K562 (cell line): ENCODE measurements at regions not wholly inside any gene's neighbourhood (a gene's known extent, or its start where the extent isn't known, plus 50 kb on each side); places are given as distances from the start of the nearest gene placed in this dataset.

Source experiments
- ATAC-seq: fragments of 200-7000 bp; cut with Tn5 transposase; 3 replicates; pipeline ENCODE4 v1.9.1; 2020; ENCODE audit warnings: moderate library complexity
- BruUV-seq: library from RNA; stranded (reverse); fragments of 400-500 nt; replicated peaks from 2 replicates; lab custom pipeline; 2021; lab: Mats Ljungman, UMichigan
- CTCF ChIA-PET: fragments of 300-600 bp; formaldehyde crosslinking; extraction: SDS; loops from one replicate; lab custom pipeline; 2021; ENCODE audit warnings: low intra/inter-chr PET ratio; lab: Yijun Ruan, JAX
- POLR2A ChIA-PET: fragments of 300-600, 350-650 bp; sonication (Branson Sonifier 250); formaldehyde crosslinking; extraction: SDS; loops from one replicate; lab custom pipeline; 2021; ENCODE audit warnings: antibody characterized with exemption, inconsistent platforms; lab: Yijun Ruan, JAX
- DNase-seq, 4 experiments: peaks; one replicate each; pipeline versions ENCODE4 v3.0.0 to v3.0.0-alpha.2; 2011 to 2018; ENCODE audit warnings: low spot score in 3 of 4, mixed read lengths in 3 of 4; ENCODE audit errors: extremely low read depth in 1 of 4
- FAIRE-seq: peaks from 2 replicates; lab custom pipeline; 2011; peaks lifted over from hg19 to GRCh38; lab: Jason Lieb, UNC
- H2AFZ ChIP-seq: 2 replicates; pipeline ENCODE4 v1.6.0; 2011; ENCODE audit warnings: low read depth, low read length, control low read depth, inconsistent platforms
- H3K27ac ChIP-seq: fragments of 200-600 bp; 3 replicates; pipeline ENCODE4 v1.8.0; 2011; ENCODE audit warnings: low read depth, mild to moderate bottlenecking, control low read depth, inconsistent platforms, low read length, moderate library complexity, mixed read lengths; ENCODE audit errors: extremely low read depth
- H3K27me3 ChIP-seq, 2 experiments: fragments of 300-600 bp in 1 of 2; 2 replicates in 1 of 2; 3 replicates in 1 of 2; pipeline versions ENCODE4 v1.6.0 to v1.8.0; 2011; ENCODE audit warnings: inconsistent platforms in 2 of 2, low read length in 2 of 2, mild to moderate bottlenecking in 1 of 2, mixed read lengths in 1 of 2, moderate library complexity in 1 of 2; ENCODE audit not compliant: control insufficient read depth in 2 of 2, insufficient read depth in 2 of 2
- H3K36me3 ChIP-seq: fragments of 300-600 bp; 3 replicates; pipeline ENCODE4 v1.8.0; 2011; ENCODE audit warnings: mild to moderate bottlenecking, low read length, inconsistent platforms; ENCODE audit not compliant: control insufficient read depth, insufficient read depth
- H3K4me1 ChIP-seq, 2 experiments: fragments of 200-600 bp in 1 of 2; replicated peaks in 1 of 2; 2 replicates in 1 of 2; 3 replicates in 1 of 2; pipeline versions ENCODE4 v1.5.1 to v1.8.0; 2011; ENCODE audit warnings: inconsistent platforms in 2 of 2, low read length in 2 of 2, mild to moderate bottlenecking in 1 of 2, mixed read lengths in 1 of 2, moderate library complexity in 1 of 2; ENCODE audit not compliant: control insufficient read depth in 2 of 2, insufficient read depth in 2 of 2
- H3K4me2 ChIP-seq: 2 replicates; pipeline ENCODE4 v1.6.1; 2011; ENCODE audit warnings: low read length, control low read depth, inconsistent platforms, mixed read lengths; ENCODE audit not compliant: insufficient read depth
- H3K4me3 ChIP-seq: fragments of 200-600 bp; sonication (generic), shearing (Covaris generic); 2 replicates; pipeline ENCODE4 v1.5.1; 2016; ENCODE audit warnings: control low read depth, inconsistent platforms
- H3K79me2 ChIP-seq: fragments of 200-600 bp; 3 replicates; pipeline ENCODE4 v1.8.0; 2011; ENCODE audit warnings: low read length, inconsistent platforms; ENCODE audit not compliant: control insufficient read depth, insufficient read depth
- H3K9ac ChIP-seq, 2 experiments: 2 replicates each; pipeline versions ENCODE4 v1.6.0 to v1.6.1; 2011; ENCODE audit warnings: low read depth in 2 of 2, low read length in 2 of 2, control low read depth in 1 of 2, inconsistent platforms in 1 of 2, mild to moderate bottlenecking in 1 of 2, mixed read lengths in 1 of 2; ENCODE audit not compliant: insufficient read depth in 1 of 2
- H3K9me1 ChIP-seq: one replicate; pipeline ENCODE4 v1.6.0; 2011; ENCODE audit warnings: inconsistent platforms, mild to moderate bottlenecking, low read length, moderate library complexity; ENCODE audit not compliant: control insufficient read depth, insufficient read depth
- H3K9me3 ChIP-seq: replicated peaks from 2 replicates; pipeline ENCODE4 v1.5.1; 2011; ENCODE audit warnings: low read depth, low read length, inconsistent platforms; ENCODE audit not compliant: control insufficient read depth, insufficient read depth
- H4K20me1 ChIP-seq: replicated peaks from 2 replicates; pipeline ENCODE4 v1.6.1; 2011; ENCODE audit warnings: low read length, inconsistent platforms, mixed read lengths; ENCODE audit not compliant: control insufficient read depth, insufficient read depth
- GATAD2A ChIP-seq: fragments of 450-650 bp; IDR thresholded peaks from 2 replicates; pipeline ENCODE4 v1.6.1; 2017
- KDM4B ChIP-seq, 2 experiments: fragments of 450-650 bp in 1 of 2; sonication (generic) in 1 of 2; IDR thresholded peaks; 2 replicates each; pipeline ENCODE4 v1.6.1; 2016 to 2017; ENCODE audit warnings: borderline replicate concordance in 2 of 2, antibody characterized with exemption in 1 of 2, low read depth in 1 of 2, mild to moderate bottlenecking in 1 of 2
- NR2C2 ChIP-seq, 2 experiments: fragments of 200-800 bp in 1 of 2; sonication (Bioruptor generic) in 1 of 2; sonication (generic) in 1 of 2; formaldehyde crosslinking in 1 of 2; IDR thresholded peaks; 2 replicates each; pipeline versions ENCODE4 v1.6.1 to v1.8.0; 2016 to 2022; ENCODE audit warnings: mild to moderate bottlenecking in 1 of 2, missing compliant biosample characterization in 1 of 2, missing genetic modification characterization in 1 of 2, missing genetic modification reagents in 1 of 2
- PTRF ChIP-seq: fragments of 450-650 bp; IDR thresholded peaks from 2 replicates; pipeline ENCODE4 v1.6.1; 2016; ENCODE audit warnings: mild to moderate bottlenecking, missing genetic modification characterization, missing compliant biosample characterization
- SIN3B ChIP-seq: fragments of 450-650 bp; IDR thresholded peaks from 2 replicates; pipeline ENCODE4 v1.6.1; 2017; ENCODE audit warnings: low read depth, mild to moderate bottlenecking, moderate library complexity
- SRF ChIP-seq, 2 experiments: fragments of 250-450, 450-650 bp in 1 of 2; sonication (Bioruptor Pico) in 1 of 2; sonication (generic) in 1 of 2; formaldehyde crosslinking; IDR thresholded peaks; 2 replicates each; pipeline versions ENCODE4 v1.5.0 to v1.5.1; 2020 to 2022; ENCODE audit warnings: mild to moderate bottlenecking in 1 of 2, missing genetic modification reagents in 1 of 2
- TAF7 ChIP-seq: fragments of 450-650 bp; IDR thresholded peaks from 2 replicates; pipeline ENCODE4 v1.6.1; 2016; ENCODE audit warnings: missing genetic modification characterization, missing compliant biosample characterization
- TRIM24 ChIP-seq, 2 experiments: fragments of 450-650 bp; IDR thresholded peaks; 2 replicates each; pipeline ENCODE4 v1.6.1; 2016
- ZNF263 ChIP-seq: sonication (generic); formaldehyde crosslinking; IDR thresholded peaks from 2 replicates; pipeline ENCODE4 v1.8.0; 2022; ENCODE audit warnings: mild to moderate bottlenecking, missing genetic modification reagents, borderline replicate concordance
- ZNF316 ChIP-seq: fragments of 450-650 bp; IDR thresholded peaks from 2 replicates; pipeline ENCODE4 v1.6.1; 2016
- ZNF780A ChIP-seq: fragments of 250-450 bp; sonication (Bioruptor Pico); IDR thresholded peaks from 2 replicates; pipeline ENCODE4 v1.5.0; 2021; ENCODE audit warnings: mild to moderate bottlenecking
- WGBS: fragments of 100-300 bp; shearing (Covaris generic); methylation state at CpG from one replicate; pipeline ENCODE4 v1.1.6; 2016; ENCODE audit warnings: low coverage, mixed read lengths; ENCODE audit not compliant: insufficient coverage; ENCODE audit errors: missing lambda C conversion rate; 5-methylcytosine and 5-hydroxymethylcytosine counted together
- in situ Hi-C: fragments of 300-500 bp; cut with MboI; formaldehyde crosslinking; loops from 4 replicates; pipeline ENCODE4 v1.15.0; 2018; ENCODE audit warnings: inconsistent platforms, mixed read lengths
- intact Hi-C: fragments of 100-400 bp; cut with micrococcal nuclease; formaldehyde crosslinking; loops from 2 replicates; pipeline ENCODE4 v1.14.2; 2022
- TF ChIP-seq, protein P1 (sequence below): fragments of 250-450 bp; sonication (Bioruptor Pico); IDR thresholded peaks from 2 replicates; pipeline ENCODE4 v1.8.0; 2022; ENCODE audit warnings: inconsistent platforms, mild to moderate bottlenecking, moderate library complexity, borderline replicate concordance
- TF ChIP-seq, protein P2 (sequence below), 2 experiments: IDR thresholded peaks; 2 replicates each; pipeline ENCODE4 v1.6.1; 2011; ENCODE audit warnings: borderline replicate concordance in 1 of 2, control low read depth in 1 of 2, low read depth in 1 of 2, low read length in 1 of 2, mild to moderate bottlenecking in 1 of 2, mixed read lengths in 1 of 2, moderate library complexity in 1 of 2; ENCODE audit not compliant: insufficient read depth in 1 of 2, insufficient read length in 1 of 2, poor library complexity in 1 of 2, severe bottlenecking in 1 of 2; ENCODE audit errors: extremely low read depth in 1 of 2
- TF ChIP-seq, protein P3 (sequence below), 2 experiments: fragments of 450-650 bp; IDR thresholded peaks; 2 replicates each; pipeline ENCODE4 v1.6.1; 2016
- TF ChIP-seq, protein P4 (sequence below): fragments of 450-650 bp; IDR thresholded peaks from 2 replicates; pipeline ENCODE4 v1.6.1; 2016; ENCODE audit warnings: antibody characterized with exemption

DNA sequence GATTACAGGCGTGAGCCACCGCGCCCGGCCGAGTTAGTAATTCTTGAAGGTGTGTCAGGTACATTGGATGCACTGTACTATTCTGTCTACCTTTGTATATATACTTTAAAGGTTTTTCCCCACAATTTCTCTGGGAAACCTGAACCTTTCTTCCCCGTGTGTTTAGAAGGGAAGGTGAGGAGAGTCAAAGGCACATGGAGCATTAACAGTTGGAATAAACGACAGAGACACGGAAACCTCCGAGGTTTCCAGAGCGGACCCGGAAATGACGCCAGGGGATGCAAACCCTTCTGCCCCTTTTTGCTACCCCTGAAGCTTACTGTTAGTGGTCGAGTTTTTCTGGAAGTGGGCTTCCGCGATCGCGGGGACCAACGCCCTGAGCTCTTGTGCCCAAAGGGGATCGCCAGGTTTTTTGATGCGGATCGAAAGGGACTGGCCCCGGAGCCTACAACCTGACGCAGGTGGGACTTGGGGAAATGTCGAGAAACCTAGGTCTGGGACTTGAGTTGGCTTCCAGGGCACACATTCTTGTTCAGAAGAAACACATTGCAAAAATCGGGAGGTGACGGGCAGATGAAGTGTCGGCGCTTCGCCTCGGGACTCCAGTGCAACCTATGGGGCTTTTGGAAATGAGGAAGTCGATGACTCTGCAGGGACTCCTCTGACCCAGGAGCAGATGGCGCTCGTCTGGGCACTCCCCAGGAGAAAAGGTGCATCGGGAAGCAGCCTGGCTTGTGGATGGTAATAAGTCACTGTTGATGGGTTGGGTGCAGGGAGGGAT is 218.2 kb downstream of the OR2B2 start:
- Histone ChIP-seq H2AFZ (peak overlapping the region; percentile 92), H3K9me1 (no peaks in the 10 kb centered on the region), H3K4me2 (peak overlapping the region; percentile 94), H3K27ac (peak overlapping the region; percentile 84), H3K79me2 (peaks cover 21% of the 10 kb centered on the region), H3K36me3 (0 out of 3 replicates have a peak, but pooled peaks cover 6% of the 10 kb centered on the region), H3K27me3 (no peaks in the 10 kb centered on the region), H3K4me1 (peaks cover 3 to 9% of the 10 kb centered on the region in 2 experiments; a peak in 3 of 5 replicates), H4K20me1 (no peaks in the 10 kb centered on the region), H3K4me3 (peak overlapping the region; percentile 62), H3K9me3 (no peaks in the 10 kb centered on the region), H3K9ac (peak overlapping the region; percentile 81 to 94)
- ChIA-PET POLR2A (interaction anchor here (0.5 to 1.1 kb wide), 9 partner anchors 15 to 1026 kb away, joined by 3 to 6 read pairs (median 3); a partner anchor contains a TSS), CTCF (no interaction called here)
- BruUV-seq: TSS peak; percentile 80
- in situ Hi-C loops (no loop called here), intact Hi-C loops (no loop called here)
- DNase-seq (peak; percentile 63 to 83 (median 71)), ATAC-seq (peak; percentile 88), FAIRE-seq (peak; percentile 94)
- under 1% methylated on average over 34 of the region's 34 CpGs for WGBS
- TF ChIP-seq, protein P1, sequence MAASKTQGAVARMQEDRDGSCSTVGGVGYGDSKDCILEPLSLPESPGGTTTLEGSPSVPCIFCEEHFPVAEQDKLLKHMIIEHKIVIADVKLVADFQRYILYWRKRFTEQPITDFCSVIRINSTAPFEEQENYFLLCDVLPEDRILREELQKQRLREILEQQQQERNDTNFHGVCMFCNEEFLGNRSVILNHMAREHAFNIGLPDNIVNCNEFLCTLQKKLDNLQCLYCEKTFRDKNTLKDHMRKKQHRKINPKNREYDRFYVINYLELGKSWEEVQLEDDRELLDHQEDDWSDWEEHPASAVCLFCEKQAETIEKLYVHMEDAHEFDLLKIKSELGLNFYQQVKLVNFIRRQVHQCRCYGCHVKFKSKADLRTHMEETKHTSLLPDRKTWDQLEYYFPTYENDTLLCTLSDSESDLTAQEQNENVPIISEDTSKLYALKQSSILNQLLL (CRISPR knock-in tag): no peak
- TF ChIP-seq SIN3B (no peak), TRIM24 (IDR thresholded peaks at IDR 0.05) (peak in 1 of 2 experiments; percentile 35; a peak in 1 of 4 replicates), GATAD2A (no peak), ZNF263 (CRISPR knock-in tag) (no peak), ZNF316 (peak; percentile 44; the same call in 1 of the 2 replicates), TAF7 (tag) (peak; percentile 17; the same call in 1 of the 2 replicates), ZNF780A (no peak), PTRF (tag) (no peak), NR2C2 (CRISPR knock-in tag; IDR thresholded peaks at IDR 0.05) (0 out of 2 replicates have a peak, but pooled peaks have one; percentile 44), NR2C2 (tag; IDR thresholded peaks at IDR 0.05) (peak; percentile 73), SRF (CRISPR knock-in tag; IDR thresholded peaks at IDR 0.05) (no peak), KDM4B (IDR thresholded peaks at IDR 0.05; ENCODE audit: borderline replicate concordance in 2 of 2, low read depth in 1 of 2) (no peak)
- TF ChIP-seq, protein P2, sequence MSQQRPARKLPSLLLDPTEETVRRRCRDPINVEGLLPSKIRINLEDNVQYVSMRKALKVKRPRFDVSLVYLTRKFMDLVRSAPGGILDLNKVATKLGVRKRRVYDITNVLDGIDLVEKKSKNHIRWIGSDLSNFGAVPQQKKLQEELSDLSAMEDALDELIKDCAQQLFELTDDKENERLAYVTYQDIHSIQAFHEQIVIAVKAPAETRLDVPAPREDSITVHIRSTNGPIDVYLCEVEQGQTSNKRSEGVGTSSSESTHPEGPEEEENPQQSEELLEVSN (IDR thresholded peaks at IDR 0.05; ENCODE audit: borderline replicate concordance in 1 of 2, extremely low read depth in 1 of 2, insufficient read depth in 1 of 2, insufficient read length in 1 of 2, low read depth in 1 of 2, low read length in 1 of 2, poor library complexity in 1 of 2, severe bottlenecking in 1 of 2): peak in 1 of 2 experiments; percentile 29
- TF ChIP-seq, protein P3, sequence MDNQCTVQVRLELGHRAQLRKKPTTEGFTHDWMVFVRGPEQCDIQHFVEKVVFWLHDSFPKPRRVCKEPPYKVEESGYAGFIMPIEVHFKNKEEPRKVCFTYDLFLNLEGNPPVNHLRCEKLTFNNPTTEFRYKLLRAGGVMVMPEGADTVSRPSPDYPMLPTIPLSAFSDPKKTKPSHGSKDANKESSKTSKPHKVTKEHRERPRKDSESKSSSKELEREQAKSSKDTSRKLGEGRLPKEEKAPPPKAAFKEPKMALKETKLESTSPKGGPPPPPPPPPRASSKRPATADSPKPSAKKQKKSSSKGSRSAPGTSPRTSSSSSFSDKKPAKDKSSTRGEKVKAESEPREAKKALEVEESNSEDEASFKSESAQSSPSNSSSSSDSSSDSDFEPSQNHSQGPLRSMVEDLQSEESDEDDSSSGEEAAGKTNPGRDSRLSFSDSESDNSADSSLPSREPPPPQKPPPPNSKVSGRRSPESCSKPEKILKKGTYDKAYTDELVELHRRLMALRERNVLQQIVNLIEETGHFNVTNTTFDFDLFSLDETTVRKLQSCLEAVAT (IDR thresholded peaks at IDR 0.05): no peak
- TF ChIP-seq, protein P4, sequence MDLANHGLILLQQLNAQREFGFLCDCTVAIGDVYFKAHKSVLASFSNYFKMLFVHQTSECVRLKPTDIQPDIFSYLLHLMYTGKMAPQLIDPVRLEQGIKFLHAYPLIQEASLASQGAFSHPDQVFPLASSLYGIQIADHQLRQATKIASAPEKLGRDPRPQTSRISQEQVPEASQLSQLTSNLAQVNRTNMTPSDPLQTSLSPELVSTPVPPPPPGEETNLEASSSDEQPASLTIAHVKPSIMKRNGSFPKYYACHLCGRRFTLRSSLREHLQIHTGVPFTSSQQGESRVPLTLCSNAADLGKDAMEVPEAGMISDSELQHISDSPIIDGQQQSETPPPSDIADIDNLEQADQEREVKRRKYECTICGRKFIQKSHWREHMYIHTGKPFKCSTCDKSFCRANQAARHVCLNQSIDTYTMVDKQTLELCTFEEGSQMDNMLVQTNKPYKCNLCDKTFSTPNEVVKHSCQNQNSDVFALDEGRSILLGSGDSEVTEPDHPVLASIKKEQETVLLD: no peak
